Effector CD8-positive, alpha-beta T cell (primary cell): ENCODE measurements at regions not wholly inside any gene's neighbourhood (a gene's known extent, or its start where the extent isn't known, plus 50 kb on each side); places are given as distances from the start of the nearest gene placed in this dataset.
"Not testable (repeated sequence)": the region's sequence is repeated elsewhere in the genome, so short reads cannot be mapped to it uniquely, and the experiment has no call there.

ENCODE experiments used
- DNase-seq: peaks from one replicate; lab custom pipeline; 2025; lab: John Stamatoyannopoulos, UW

GRCh38 chr10:36556468-36556867 lies 568.9 kb upstream of the ANKRD30A start:
- no peak for DNase-seq

DNA sequence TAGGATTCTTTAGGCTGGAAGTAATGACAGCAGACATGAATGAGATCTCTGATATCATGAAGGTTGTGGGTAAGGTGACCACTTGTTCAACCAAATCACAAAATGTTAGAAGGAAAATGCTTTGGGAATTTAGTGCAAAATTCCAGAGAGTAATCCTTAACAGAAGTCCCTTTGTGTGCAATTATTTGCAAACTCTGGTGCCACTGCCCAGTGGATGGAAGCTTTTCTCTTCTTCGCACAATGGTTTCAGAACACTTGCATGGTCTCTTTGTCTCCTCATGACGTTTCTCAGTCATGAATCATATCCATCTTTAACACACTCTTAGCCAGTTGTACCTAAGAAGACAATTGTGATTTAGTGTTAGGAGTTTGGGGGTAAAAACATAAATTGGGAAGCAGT lies 570.4 kb upstream of the ANKRD30A start:
- DNase-seq, result no peak

DNA sequence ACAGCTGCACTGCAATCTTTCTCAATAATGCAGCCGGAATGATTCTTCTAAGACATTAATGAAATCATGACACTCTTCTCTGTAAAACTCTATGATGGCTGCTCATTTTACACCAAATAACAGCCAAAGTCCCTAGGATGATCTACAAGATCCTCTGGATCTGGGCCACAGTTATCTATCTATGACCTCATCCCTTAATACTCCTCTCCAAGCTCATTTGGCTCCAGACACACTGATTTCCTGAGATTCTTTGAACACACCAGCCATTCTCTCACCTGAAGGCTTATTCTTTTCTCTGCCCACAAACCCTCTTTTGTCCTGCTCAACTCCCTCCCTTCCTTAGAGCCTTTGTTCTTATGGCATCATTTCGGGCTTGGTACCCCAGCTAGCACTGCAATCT lies 577.4 kb upstream of the ANKRD30A start:
- DNase-seq, result no peak

- DNase-seq, result no peak
Measured at GRCh38 chr10:36542493-36542892, 582.9 kb upstream of the ANKRD30A start.

DNA sequence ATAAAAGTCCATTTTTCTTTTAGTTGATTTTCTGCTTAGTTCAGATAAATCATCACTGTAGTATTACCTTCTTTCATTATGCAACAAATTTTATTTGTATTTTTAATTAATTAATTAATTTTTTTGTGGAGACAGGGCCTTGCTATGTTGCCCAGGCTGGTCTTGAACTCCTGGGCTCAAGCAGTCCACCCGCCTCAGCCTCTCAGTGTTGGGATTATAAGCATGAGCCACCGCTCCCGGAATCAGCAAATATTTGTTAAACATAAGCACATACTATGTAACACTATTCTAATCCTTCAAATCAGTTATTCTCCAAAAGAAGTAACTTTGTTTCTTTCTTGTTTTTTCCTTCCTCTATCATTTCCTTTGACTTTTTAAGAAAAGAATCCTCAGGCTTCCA lies 584.8 kb upstream of the ANKRD30A start:
- DNase-seq, result no peak

GRCh38 chr10:36538953-36539586 lies 586.3 kb upstream of the ANKRD30A start:
- DNase-seq, result no peak

DNA sequence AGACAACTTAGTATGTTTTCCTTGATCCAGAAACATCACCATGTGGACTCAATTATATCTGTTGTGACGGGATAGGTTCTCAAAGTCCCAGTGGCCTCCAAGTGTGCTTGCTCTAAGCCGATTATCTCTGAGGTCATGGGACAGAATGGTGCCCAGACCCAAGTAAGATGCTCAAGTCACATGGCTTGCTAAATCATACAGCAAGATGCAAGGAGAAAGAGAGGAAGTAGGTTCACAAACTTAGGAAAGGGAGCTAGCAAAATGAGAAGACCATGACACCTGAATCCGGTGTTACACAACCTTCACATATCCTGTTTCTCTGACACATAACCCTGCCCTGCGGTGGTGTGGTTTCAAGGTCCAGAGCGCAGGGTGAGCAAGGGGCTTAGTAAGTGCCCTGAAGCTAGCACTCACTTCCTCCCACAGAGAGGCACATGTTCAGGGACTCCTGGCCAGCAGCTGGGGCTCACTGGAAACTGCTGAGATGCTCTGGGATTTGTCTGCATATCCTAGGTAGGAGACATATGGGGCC lies 590.9 kb upstream of the ANKRD30A start:
- no peak for DNase-seq

- no peak for DNase-seq
Measured at GRCh38 chr10:36533861-36534260, 591.5 kb upstream of the ANKRD30A start.

- no peak for DNase-seq
Measured at GRCh38 chr10:36533316-36533715, 592.1 kb upstream of the ANKRD30A start.

- no peak for DNase-seq
Measured at GRCh38 chr10:36531621-36532020, 593.8 kb upstream of the ANKRD30A start.

GRCh38 chr10:36526033-36526432 lies 599.4 kb upstream of the ANKRD30A start:
- DNase-seq, result no peak

DNA sequence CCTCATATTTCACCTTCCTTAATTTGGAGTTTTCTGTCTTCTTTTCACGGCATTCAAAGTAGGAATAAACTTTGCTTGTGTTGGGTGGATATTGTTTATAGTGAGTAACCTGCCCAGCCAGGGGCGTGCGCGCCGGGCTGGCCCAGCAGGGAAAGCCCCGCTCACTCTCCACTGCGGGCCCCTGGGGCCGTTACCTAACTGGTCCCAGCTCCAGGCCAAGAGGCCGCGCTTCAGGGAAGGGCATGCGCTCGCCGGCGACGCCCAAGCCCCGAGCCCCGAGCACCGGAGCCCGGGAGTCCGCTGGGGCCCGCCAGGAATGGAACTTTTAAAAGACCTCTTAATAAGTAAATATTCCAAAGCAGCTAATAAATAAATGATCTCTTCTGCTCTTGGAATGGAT lies 601.3 kb upstream of the ANKRD30A start:
- not testable (repeated sequence) for DNase-seq

- no peak for DNase-seq
Measured at GRCh38 chr10:36519909-36520308, 605.5 kb upstream of the ANKRD30A start.

DNA sequence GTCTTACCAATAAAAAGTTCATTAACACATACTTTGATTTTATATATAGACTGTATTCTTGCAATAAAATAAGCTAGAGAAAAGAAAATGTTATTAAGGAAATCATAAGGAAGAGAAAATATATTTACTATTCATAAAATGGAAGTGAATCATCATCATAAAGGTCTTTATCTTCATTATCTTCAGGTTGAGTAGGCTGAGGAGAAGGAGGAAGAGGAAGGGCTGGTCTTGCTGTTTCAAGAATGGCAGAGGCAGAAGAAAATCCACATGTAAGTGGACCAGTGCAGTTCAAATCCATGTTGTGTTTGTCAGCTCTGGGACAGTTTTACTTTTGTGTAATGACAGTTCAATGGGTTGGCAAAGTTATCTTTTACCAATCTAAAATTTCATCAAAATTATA lies 609.1 kb upstream of the ANKRD30A start:
- no peak for DNase-seq

DNA sequence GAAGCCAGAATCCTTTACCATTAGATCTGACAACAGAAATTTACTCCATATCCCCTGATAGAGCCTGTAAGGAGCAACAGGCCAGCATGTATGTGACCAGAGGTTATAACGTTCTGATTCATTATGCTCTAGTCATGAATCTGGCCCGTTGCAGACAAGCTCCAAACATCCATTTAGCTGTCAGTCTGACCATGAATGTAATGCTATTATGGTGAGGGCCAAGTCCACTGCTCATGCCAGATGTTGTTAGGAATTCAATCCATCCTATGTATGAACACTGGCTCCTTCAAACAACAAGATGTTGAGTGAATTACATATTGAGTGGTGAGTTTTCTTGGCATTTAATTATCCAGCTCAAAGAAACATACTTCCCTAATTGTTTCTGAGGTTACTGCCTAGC lies 610.1 kb upstream of the ANKRD30A start:
- no peak for DNase-seq

GRCh38 chr10:36507715-36508114 lies 617.7 kb upstream of the ANKRD30A start:
- DNase-seq, result no peak

GRCh38 chr10:36506697-36507496 lies 618.5 kb upstream of the ANKRD30A start:
- no peak for DNase-seq

GRCh38 chr10:36506261-36506660 lies 619.1 kb upstream of the ANKRD30A start:
- DNase-seq, result no peak

DNA sequence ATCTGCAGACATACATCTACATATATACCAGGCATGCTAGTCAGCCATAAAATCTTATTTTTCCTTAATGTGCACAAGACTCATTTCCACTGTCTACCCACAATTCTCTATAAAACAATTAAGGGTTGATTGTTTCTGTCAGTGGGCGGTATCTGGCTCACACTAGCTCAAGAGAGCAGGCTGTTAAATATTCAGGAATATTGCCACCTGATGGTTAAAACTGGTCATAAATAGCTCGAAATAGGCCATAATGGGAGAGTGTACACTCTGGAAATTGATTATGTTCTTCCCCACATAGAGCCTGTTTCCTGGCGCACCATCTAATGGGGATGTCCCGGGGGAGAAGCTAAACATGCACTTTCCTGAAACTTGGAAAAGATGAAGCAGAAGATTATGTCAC lies 620.6 kb upstream of the ANKRD30A start:
- DNase-seq, result no peak

GRCh38 chr10:36500266-36500665 lies 625.1 kb upstream of the ANKRD30A start:
- no peak for DNase-seq

DNA sequence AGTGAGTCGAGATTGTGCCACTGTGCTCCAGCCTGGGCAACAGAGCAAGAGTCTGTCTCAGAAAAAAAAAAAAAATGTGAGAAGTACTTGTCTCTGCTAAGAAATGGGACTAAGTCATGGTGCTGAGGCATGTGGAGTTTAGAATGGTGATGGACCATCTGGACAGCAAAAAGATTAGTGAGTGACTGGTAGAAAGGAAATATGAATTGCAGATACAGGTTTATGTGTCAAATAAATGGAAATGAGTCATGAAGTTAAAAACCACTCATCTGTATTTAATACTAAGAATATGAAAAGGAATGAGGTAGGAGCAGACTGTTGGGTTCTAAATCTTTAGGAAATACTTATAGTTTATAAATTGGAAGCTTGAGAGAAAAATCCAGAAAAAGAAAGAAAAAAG lies 625.7 kb upstream of the ANKRD30A start:
- DNase-seq, result no peak

GRCh38 chr10:36496758-36497157 lies 628.6 kb upstream of the ANKRD30A start:
- no peak for DNase-seq

DNA sequence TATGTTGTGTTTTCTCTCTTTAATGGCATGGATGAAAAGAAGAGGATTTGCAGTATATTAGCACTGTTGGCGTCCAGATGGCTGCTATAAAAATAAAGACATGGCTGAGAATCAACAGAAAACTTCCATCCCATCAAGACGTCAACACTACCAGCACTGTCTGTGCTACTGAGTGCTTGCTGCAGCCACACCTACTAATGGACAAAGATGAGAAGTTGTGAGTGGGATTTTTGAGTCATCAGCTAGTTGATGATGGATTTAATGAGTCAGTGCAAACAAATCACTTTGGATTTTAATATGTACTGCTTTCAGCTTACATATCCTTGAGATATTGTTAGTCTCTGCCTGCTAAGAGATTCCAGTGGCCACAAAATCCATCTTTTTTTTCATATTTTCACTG lies 631.0 kb upstream of the ANKRD30A start:
- DNase-seq, result no peak

- no peak for DNase-seq
Measured at GRCh38 chr10:36493516-36493880, 631.9 kb upstream of the ANKRD30A start.
